ENCODE measurements at regions not wholly inside any gene's neighbourhood (a gene's known extent, or its start where the extent isn't known, plus 50 kb on each side); places are given as distances from the start of the nearest gene placed in this dataset.

DNA sequence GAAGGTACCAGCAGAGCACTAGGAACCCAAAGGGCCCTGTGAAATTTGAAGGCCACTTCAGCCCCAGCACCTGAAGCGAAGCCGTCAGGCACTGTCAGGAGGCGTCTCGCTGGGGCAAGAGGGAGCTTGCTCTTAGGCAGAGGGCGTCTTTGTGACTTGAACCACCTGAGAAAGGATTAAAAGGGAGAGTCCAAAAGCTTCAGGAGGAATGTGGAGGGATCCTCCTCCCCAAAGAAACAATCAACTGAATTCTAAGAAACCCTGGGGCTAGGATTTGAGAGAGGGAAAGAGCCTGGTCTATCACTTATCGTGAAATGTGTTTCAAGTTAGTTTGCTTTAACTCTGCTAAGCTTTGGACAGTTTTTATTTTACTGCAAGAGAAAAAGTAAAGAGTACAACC lies 324.9 kb upstream of the SOX11 start:
- TF ChIP-seq, protein P1, sequence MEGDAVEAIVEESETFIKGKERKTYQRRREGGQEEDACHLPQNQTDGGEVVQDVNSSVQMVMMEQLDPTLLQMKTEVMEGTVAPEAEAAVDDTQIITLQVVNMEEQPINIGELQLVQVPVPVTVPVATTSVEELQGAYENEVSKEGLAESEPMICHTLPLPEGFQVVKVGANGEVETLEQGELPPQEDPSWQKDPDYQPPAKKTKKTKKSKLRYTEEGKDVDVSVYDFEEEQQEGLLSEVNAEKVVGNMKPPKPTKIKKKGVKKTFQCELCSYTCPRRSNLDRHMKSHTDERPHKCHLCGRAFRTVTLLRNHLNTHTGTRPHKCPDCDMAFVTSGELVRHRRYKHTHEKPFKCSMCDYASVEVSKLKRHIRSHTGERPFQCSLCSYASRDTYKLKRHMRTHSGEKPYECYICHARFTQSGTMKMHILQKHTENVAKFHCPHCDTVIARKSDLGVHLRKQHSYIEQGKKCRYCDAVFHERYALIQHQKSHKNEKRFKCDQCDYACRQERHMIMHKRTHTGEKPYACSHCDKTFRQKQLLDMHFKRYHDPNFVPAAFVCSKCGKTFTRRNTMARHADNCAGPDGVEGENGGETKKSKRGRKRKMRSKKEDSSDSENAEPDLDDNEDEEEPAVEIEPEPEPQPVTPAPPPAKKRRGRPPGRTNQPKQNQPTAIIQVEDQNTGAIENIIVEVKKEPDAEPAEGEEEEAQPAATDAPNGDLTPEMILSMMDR (IDR thresholded peaks at IDR 0.05; ENCODE audit: low read depth, low read length): no peak
- DNase-seq: no peak
- no peaks in the 10 kb centered on the region for H3K27me3 ChIP-seq (ENCODE audit: insufficient read depth, low read depth, severe bottlenecking)
- H3K27ac ChIP-seq: no peak overlapping the region
- H3K9me3 ChIP-seq (ENCODE audit: severe bottlenecking): no peaks in the 10 kb centered on the region
- no peak overlapping the region for H3K4me3 ChIP-seq (ENCODE audit: low read depth, low read length)
- no peaks in the 10 kb centered on the region for H3K36me3 ChIP-seq

DNA sequence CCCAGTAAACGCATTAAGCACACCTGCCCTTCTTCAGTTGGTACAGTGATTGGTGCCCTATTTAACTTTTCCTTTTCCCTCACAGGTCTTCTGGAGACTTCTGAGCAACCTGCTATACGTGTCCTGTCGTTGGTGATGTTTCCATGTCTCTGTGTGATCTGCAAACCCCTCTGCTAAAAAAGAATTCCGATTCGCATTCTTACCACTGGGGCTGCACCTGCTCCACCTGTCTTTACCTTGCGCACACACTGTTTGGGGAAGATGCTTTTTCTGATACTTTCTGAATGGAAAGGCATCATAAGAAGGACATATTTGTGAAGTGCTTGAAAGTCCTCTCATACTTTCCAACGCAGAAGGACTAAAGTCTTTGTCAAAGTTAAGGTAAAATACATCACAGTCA lies 323.9 kb upstream of the SOX11 start:
- Histone ChIP-seq H3K27me3 (ENCODE audit: insufficient read depth, low read depth, severe bottlenecking) (no peaks in the 10 kb centered on the region), H3K36me3 (no peaks in the 10 kb centered on the region), H3K9me3 (ENCODE audit: severe bottlenecking) (no peaks in the 10 kb centered on the region), H3K27ac (no peak overlapping the region), H3K4me3 (ENCODE audit: low read depth, low read length) (no peak overlapping the region)
- no peak for DNase-seq
- TF ChIP-seq, protein P1 (IDR thresholded peaks at IDR 0.05; ENCODE audit: low read depth, low read length): peak; percentile 34; the same call in 1 of the 2 replicates

DNA sequence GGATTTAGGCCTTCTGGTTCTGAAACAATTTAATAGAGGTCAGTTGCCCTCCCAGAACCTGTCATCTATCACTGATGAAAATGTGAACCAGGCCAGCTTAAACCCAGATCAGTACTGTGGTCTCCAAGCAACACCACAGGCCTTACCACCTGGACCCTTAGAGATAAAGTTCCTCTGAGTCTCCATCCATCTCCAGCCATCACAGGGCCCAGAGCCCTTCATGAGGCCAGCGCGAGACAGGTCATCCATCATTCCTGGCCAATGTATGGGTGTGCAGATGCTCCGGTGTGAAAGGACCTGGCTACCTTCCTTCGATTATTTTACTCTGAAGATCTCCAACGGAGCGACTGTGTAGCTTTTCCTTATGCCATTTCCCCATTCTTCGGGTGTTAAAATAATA lies 322.7 kb upstream of the SOX11 start:
- no peak for DNase-seq
- TF ChIP-seq, protein P1 (IDR thresholded peaks at IDR 0.05; ENCODE audit: low read depth, low read length): no peak

DNA sequence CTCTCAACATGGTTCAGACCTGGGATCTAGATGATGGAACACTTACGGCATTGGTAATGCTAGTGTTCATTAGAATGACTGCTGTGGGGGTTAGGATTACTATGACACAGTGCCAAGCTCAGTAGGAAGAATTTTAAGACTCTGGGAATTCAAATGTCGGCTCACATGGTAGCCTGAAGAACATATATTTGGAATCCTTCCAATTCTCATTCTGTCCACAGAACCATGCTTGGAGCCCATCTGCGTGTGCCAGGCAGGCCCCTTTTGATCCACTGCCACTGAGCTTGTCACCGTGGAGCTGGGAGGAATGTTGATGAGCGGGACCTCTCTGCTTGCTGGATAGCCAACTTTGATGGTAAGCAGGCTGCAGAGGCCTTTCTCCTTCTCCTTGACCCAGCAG lies 322.0 kb upstream of the SOX11 start:
- DNase-seq: no peak
- H3K4me3 ChIP-seq (ENCODE audit: low read depth, low read length): no peak overlapping the region
- H3K9me3 ChIP-seq (ENCODE audit: severe bottlenecking): no peaks in the 10 kb centered on the region
- H3K27ac ChIP-seq: no peak overlapping the region
- no peaks in the 10 kb centered on the region for H3K27me3 ChIP-seq (ENCODE audit: insufficient read depth, low read depth, severe bottlenecking)
- TF ChIP-seq, protein P1 (IDR thresholded peaks at IDR 0.05; ENCODE audit: low read depth, low read length): no peak
- no peaks in the 10 kb centered on the region for H3K36me3 ChIP-seq

More for the DNA sequence above, 322.7 kb upstream of the SOX11 start:
- Histone ChIP-seq H3K27me3 (ENCODE audit: insufficient read depth, low read depth, severe bottlenecking) (no peaks in the 10 kb centered on the region), H3K9me3 (ENCODE audit: severe bottlenecking) (no peaks in the 10 kb centered on the region), H3K4me3 (ENCODE audit: low read depth, low read length) (no peak overlapping the region), H3K36me3 (no peaks in the 10 kb centered on the region), H3K27ac (no peak overlapping the region)

DNA sequence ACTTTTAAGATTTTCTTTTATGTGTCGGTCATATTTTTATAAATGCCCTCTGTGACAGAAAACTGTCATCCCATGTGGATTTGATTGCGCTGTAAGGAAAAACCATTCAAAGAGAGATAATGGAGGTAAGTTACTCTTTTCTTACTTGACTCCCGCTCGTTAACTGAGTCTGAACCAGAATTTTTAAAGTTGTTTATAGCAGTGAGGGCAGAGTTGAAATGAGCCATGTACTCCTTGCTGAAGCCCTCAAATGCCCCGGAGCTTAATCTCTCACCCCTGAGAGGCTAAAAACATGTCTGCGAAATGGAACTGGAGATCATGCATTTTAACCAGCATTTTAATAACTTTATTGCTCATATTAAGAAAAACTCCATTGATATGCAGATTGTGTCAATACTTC lies 320.0 kb upstream of the SOX11 start:
- no peak for DNase-seq
- Histone ChIP-seq H3K36me3 (no peaks in the 10 kb centered on the region), H3K4me3 (ENCODE audit: low read depth, low read length) (no peak overlapping the region), H3K27ac (no peak overlapping the region), H3K9me3 (ENCODE audit: severe bottlenecking) (no peaks in the 10 kb centered on the region), H3K27me3 (ENCODE audit: insufficient read depth, low read depth, severe bottlenecking) (no peaks in the 10 kb centered on the region)
- TF ChIP-seq, protein P1 (IDR thresholded peaks at IDR 0.05; ENCODE audit: low read depth, low read length): no peak

DNA sequence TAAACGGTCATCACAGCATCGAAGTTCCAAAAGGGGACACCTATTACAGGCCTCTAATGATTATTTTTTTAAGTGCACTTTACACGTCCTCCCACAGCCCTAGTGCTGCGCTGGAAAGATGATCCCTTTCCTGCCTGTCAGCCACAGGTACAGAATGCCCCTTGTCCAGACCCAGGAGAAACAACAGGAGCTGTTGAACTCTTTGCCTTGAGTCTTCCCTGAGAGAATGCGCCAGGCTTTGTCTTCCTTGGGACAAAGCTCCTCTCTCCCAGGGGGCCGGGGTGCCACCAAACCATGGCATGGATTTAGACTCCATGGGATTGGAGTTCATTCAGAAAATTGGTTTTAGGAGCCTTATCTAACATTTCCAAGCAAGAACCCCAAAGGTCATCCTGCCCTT lies 319.0 kb upstream of the SOX11 start:
- Histone ChIP-seq H3K9me3 (ENCODE audit: severe bottlenecking) (no peaks in the 10 kb centered on the region), H3K4me3 (ENCODE audit: low read depth, low read length) (no peak overlapping the region), H3K36me3 (no peaks in the 10 kb centered on the region), H3K27me3 (ENCODE audit: insufficient read depth, low read depth, severe bottlenecking) (no peaks in the 10 kb centered on the region), H3K27ac (no peak overlapping the region)
- peak; percentile 39 for DNase-seq
- TF ChIP-seq, protein P1 (IDR thresholded peaks at IDR 0.05; ENCODE audit: low read depth, low read length): no peak

Data from WERI-Rb-1 (cell line).